PC-3 (cell line): ENCODE measurements at regions not wholly inside any gene's neighbourhood (a gene's known extent, or its start where the extent isn't known, plus 50 kb on each side); places are given as distances from the start of the nearest gene placed in this dataset.

Experiments
- EZH2phosphoT487 ChIP-seq: fragments of 300-600 bp; sonication (generic); IDR thresholded peaks from 2 replicates; pipeline ENCODE4 v1.6.1; 2018; ENCODE audit warnings: mild to moderate bottlenecking, antibody characterized with exemption, low read length, borderline replicate concordance
- TF ChIP-seq, protein P1 (sequence below): fragments of 300-600 bp; sonication (generic); conservative IDR thresholded peaks from 2 replicates; pipeline ENCODE4 v1.5.1; 2017; ENCODE audit warnings: antibody characterized with exemption, low read depth, mild to moderate bottlenecking, low read length

DNA sequence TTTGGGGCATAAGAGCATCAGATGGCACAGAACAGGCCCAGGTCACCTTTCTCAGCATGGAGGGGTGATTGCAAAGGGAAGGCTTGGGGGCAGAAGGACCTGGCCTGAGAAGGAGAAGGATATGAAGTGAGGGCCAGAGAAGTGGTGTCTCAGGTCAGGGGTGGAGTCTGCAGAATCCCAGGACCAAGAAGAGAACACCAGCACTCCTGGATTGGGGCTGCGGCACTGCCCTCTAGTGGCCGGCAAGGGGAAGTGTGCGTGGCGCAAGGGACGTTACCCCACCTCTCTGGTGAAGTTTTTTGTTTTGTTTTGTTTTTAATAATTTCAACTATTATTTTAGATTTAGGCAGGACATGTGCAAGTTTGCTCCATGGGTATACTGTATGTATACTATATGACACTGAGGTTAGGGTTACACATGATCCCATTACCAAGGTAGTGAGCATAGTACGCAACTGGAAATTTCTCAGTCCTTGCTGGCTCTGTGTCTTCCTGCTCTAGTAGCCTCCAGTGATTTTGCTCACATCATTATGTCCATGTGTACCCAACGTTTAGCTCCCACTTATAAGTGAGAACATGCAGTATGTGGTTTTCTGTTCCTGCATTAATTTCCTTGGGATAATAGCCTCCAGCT lies 1548.6 kb downstream of the EFNA5 start:
- TF ChIP-seq EZH2phosphoT487 = no peak
- TF ChIP-seq, protein P1, sequence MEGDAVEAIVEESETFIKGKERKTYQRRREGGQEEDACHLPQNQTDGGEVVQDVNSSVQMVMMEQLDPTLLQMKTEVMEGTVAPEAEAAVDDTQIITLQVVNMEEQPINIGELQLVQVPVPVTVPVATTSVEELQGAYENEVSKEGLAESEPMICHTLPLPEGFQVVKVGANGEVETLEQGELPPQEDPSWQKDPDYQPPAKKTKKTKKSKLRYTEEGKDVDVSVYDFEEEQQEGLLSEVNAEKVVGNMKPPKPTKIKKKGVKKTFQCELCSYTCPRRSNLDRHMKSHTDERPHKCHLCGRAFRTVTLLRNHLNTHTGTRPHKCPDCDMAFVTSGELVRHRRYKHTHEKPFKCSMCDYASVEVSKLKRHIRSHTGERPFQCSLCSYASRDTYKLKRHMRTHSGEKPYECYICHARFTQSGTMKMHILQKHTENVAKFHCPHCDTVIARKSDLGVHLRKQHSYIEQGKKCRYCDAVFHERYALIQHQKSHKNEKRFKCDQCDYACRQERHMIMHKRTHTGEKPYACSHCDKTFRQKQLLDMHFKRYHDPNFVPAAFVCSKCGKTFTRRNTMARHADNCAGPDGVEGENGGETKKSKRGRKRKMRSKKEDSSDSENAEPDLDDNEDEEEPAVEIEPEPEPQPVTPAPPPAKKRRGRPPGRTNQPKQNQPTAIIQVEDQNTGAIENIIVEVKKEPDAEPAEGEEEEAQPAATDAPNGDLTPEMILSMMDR = peak; percentile 94
